ENCODE measurements at regions not wholly inside any gene's neighbourhood (a gene's known extent, or its start where the extent isn't known, plus 50 kb on each side); places are given as distances from the start of the nearest gene placed in this dataset.
"Not testable (repeated sequence)": the region's sequence is repeated elsewhere in the genome, so short reads cannot be mapped to it uniquely, and the experiment has no call there.

GRCh38 chr9:99489060-99489413 lies 267.0 kb downstream of the SEC61B start:
- ATAC-seq (ENCODE audit: low read depth) (no peak), DNase-seq (no peak)
- Mint-ChIP-seq H3K36me3 (ENCODE audit: low read depth) (no peaks in the 10 kb centered on the region), H3K27me3 (no peaks in the 10 kb centered on the region), H3K4me1 (peaks cover 30% of the 10 kb centered on the region), H3K9me3 (no peaks in the 10 kb centered on the region), H3K27ac (no peak overlapping the region), H3K4me3 (no peak overlapping the region)
- TF ChIP-seq, protein P1, sequence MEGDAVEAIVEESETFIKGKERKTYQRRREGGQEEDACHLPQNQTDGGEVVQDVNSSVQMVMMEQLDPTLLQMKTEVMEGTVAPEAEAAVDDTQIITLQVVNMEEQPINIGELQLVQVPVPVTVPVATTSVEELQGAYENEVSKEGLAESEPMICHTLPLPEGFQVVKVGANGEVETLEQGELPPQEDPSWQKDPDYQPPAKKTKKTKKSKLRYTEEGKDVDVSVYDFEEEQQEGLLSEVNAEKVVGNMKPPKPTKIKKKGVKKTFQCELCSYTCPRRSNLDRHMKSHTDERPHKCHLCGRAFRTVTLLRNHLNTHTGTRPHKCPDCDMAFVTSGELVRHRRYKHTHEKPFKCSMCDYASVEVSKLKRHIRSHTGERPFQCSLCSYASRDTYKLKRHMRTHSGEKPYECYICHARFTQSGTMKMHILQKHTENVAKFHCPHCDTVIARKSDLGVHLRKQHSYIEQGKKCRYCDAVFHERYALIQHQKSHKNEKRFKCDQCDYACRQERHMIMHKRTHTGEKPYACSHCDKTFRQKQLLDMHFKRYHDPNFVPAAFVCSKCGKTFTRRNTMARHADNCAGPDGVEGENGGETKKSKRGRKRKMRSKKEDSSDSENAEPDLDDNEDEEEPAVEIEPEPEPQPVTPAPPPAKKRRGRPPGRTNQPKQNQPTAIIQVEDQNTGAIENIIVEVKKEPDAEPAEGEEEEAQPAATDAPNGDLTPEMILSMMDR (IDR thresholded peaks at IDR 0.05), result no peak
- CTCF ChIA-PET, result no interaction called here
- intact Hi-C loops (cut with micrococcal nuclease), result loop anchor here (5.0 kb wide), 1 partner anchor 57 kb away; no protein-coding TSS in a partner anchor
- POLR2A ChIA-PET, result no interaction called here

GRCh38 chr9:99490729-99491128 lies 268.6 kb downstream of the SEC61B start:
- Mint-ChIP-seq H3K4me1 (peaks cover 22% of the 10 kb centered on the region), H3K27me3 (peaks cover 4% of the 10 kb centered on the region), H3K27ac (no peak overlapping the region), H3K4me3 (no peak overlapping the region), H3K36me3 (ENCODE audit: low read depth) (no peaks in the 10 kb centered on the region), H3K9me3 (no peaks in the 10 kb centered on the region)
- DNase-seq, result no peak
- intact Hi-C loops (cut with micrococcal nuclease), result no loop called here
- ChIA-PET CTCF (interaction anchor here (1.3 kb wide), 1 partner anchor 26 kb away, joined by 4 read pairs; no protein-coding TSS in a partner anchor), POLR2A (no interaction called here)
- ATAC-seq (ENCODE audit: low read depth), result no peak
- TF ChIP-seq, protein P1 (IDR thresholded peaks at IDR 0.05), result no peak

DNA sequence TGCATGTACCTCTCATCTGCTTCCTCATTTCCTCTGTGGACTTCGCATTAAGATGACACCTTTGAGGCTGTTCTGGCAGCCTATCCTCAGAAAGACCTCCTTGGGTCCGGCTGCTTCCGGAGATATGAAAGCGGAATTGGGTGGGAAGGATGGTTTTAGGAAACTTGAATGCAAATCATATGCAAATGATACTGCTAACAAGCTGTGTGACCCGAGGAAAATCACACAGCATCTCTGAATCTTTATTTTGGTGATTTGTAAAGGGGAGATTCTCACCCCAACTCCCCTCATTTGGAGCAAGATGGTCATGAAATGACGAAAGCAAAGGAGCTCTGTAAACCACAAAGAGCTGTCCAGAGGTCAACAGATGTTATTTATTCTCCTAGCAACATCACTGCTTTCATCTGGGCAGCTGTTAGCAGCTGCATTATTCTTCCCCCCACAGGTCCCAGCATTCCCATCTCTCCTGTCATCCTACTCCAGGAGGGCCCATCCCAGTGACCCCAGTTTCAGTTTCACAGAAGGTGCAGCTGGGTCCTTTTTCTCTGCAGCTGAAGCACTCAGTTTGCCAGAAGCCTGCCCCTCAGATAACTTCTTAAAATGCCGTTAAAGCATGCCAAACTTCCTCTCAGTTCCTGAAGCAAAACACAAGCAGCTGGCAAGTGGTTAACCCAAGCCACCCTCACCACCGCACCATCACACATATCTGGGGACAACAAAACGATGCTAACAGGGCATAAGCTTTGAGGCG lies 269.5 kb downstream of the SEC61B start:
- peaks cover 4% of the 10 kb centered on the region for H3K27me3 Mint-ChIP-seq
- ChIA-PET POLR2A (interaction anchor here (0.5 to 0.6 kb wide), 2 partner anchors 50 to 286 kb away, joined by 3 to 7 read pairs; no protein-coding TSS in a partner anchor), CTCF (interaction anchor here (1.3 kb wide), 1 partner anchor 25 kb away, joined by 4 read pairs; no protein-coding TSS in a partner anchor)
- ATAC-seq (ENCODE audit: low read depth) (peak; percentile 31), DNase-seq (no peak)
- H3K4me1 Mint-ChIP-seq, result peaks cover 14% of the 10 kb centered on the region
- H3K4me3 Mint-ChIP-seq, result no peak overlapping the region
- no peaks in the 10 kb centered on the region for H3K9me3 Mint-ChIP-seq
- TF ChIP-seq, protein P1 (IDR thresholded peaks at IDR 0.05), result no peak
- intact Hi-C loops (cut with micrococcal nuclease), result no loop called here
- H3K36me3 Mint-ChIP-seq (ENCODE audit: low read depth), result no peaks in the 10 kb centered on the region
- peak overlapping the region; percentile 5 for H3K27ac Mint-ChIP-seq

- intact Hi-C loops (cut with micrococcal nuclease), result no loop called here
- ATAC-seq (ENCODE audit: low read depth), result no peak
Observed at GRCh38 chr9:99497641-99498040, 275.6 kb downstream of the SEC61B start.

DNA sequence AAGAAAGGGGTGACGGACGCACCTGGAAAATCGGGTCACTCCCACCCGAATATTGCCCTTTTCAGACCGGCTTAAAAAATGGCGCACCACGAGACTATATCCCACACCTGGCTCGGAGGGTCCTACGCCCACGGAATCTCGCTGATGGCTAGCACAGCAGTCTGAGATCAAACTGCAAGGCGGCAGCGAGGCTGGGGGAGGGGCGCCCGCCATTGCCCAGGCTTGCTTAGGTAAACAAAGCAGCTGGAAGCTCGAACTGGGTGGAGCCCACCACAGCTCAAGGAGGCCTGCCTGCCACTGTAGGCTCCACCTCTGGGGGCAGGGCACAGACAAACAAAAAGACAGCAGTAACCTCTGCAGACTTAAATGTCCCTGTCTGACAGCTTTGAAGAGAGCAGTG lies 276.9 kb downstream of the SEC61B start:
- H3K4me3 Mint-ChIP-seq; H3K36me3 Mint-ChIP-seq (ENCODE audit: low read depth); intact Hi-C loops (cut with micrococcal nuclease); H3K27me3 Mint-ChIP-seq; H3K9me3 Mint-ChIP-seq; H3K4me1 Mint-ChIP-seq; H3K27ac Mint-ChIP-seq; CTCF ChIA-PET; DNase-seq; POLR2A ChIA-PET; ATAC-seq (ENCODE audit: low read depth): not testable (repeated sequence)

More at GRCh38 chr9:99497641-99498040, 275.6 kb downstream of the SEC61B start:
- Mint-ChIP-seq H3K9me3 (peaks cover 3% of the 10 kb centered on the region), H3K4me3 (no peak overlapping the region), H3K27ac (no peak overlapping the region), H3K36me3 (ENCODE audit: low read depth) (no peaks in the 10 kb centered on the region), H3K27me3 (peaks cover 8% of the 10 kb centered on the region), H3K4me1 (no peaks in the 10 kb centered on the region)
- TF ChIP-seq, protein P1 (IDR thresholded peaks at IDR 0.05), result no peak
- POLR2A ChIA-PET, result no interaction called here
- no peak for DNase-seq
- CTCF ChIA-PET, result no interaction called here

Data from activated B cell treated with CpG ODN at 0.5 μM for 24 hours (primary cell).